H1 (cell line): ENCODE measurements at regions not wholly inside any gene's neighbourhood (a gene's known extent, or its start where the extent isn't known, plus 50 kb on each side); places are given as distances from the start of the nearest gene placed in this dataset.

Source experiments
- CTCF ChIA-PET: fragments of 300-600 bp; sonication (Branson Sonifier 250); formaldehyde crosslinking; loops from one replicate; lab custom pipeline; 2021; ENCODE audit not compliant: partially characterized antibody; lab: Charles Lee
- POLR2A ChIA-PET: fragments of 300-600 bp; sonication (Branson Sonifier 250); formaldehyde crosslinking; loops from one replicate; lab custom pipeline; 2021; ENCODE audit warnings: inconsistent platforms; ENCODE audit not compliant: partially characterized antibody; lab: Charles Lee
- DNase-seq, 2 experiments: peaks; one replicate each; pipeline versions ENCODE4 v3.0.0 to v3.0.0-alpha.2; 2010 to 2022; ENCODE audit warnings: low spot score in 2 of 2, low read depth in 1 of 2, mixed read lengths in 1 of 2
- FAIRE-seq: peaks from 2 replicates; lab custom pipeline; 2011; peaks lifted over from hg19 to GRCh38; lab: Jason Lieb, UNC
- H2AFZ ChIP-seq: 2 replicates; pipeline ENCODE4 v1.8.1; 2012; ENCODE audit warnings: low read length, inconsistent platforms
- H2AK5ac ChIP-seq: 2 replicates; pipeline ENCODE4 v1.6.1; 2013; ENCODE audit warnings: low read depth, low read length
- H2BK120ac ChIP-seq: replicated peaks from 2 replicates; pipeline ENCODE3; 2013; ENCODE audit warnings: low read depth, low read length, inconsistent platforms
- H2BK12ac ChIP-seq: 2 replicates; pipeline ENCODE4 v1.6.1; 2013; ENCODE audit warnings: low read depth, low read length
- H2BK15ac ChIP-seq: 2 replicates; pipeline ENCODE4 v1.6.1; 2013; ENCODE audit warnings: low read length
- H2BK20ac ChIP-seq: 2 replicates; pipeline ENCODE4 v1.6.1; 2013; ENCODE audit warnings: low read length
- H2BK5ac ChIP-seq: 2 replicates; pipeline ENCODE4 v1.6.1; 2013; ENCODE audit warnings: low read depth, low read length
- H3K14ac ChIP-seq: 2 replicates; pipeline ENCODE4 v1.6.1; 2013; ENCODE audit warnings: inconsistent platforms; ENCODE audit not compliant: insufficient read length
- H3K18ac ChIP-seq: 2 replicates; pipeline ENCODE4 v1.6.1; 2013; ENCODE audit warnings: low read length; ENCODE audit errors: extremely low read depth
- H3K23ac ChIP-seq: 2 replicates; pipeline ENCODE4 v1.6.1; 2013; ENCODE audit warnings: inconsistent platforms; ENCODE audit not compliant: insufficient read length
- H3K23me2 ChIP-seq: 2 replicates; pipeline ENCODE4 v1.6.1; 2013; ENCODE audit warnings: low read depth, low read length
- H3K27ac ChIP-seq: 2 replicates; pipeline ENCODE4 v1.6.1; 2011; ENCODE audit warnings: low read depth, low read length, inconsistent platforms
- H3K27me3 ChIP-seq, 4 experiments: replicated peaks in 1 of 4; 1 replicate in 1 of 4; 2 replicates in 3 of 4; pipeline versions ENCODE4 v1.6.1 to v1.8.1; 2011 to 2013; ENCODE audit warnings: low read length in 3 of 4, mild to moderate bottlenecking in 3 of 4, inconsistent platforms in 2 of 4, mixed read lengths in 2 of 4, moderate library complexity in 1 of 4; ENCODE audit not compliant: control insufficient read depth in 3 of 4, insufficient read depth in 3 of 4; ENCODE audit errors: extremely low read depth in 1 of 4
- H3K36me3 ChIP-seq, 4 experiments: 2 replicates each; pipeline versions ENCODE4 v1.6.1 to v1.8.1; 2011 to 2013; ENCODE audit warnings: mild to moderate bottlenecking in 4 of 4, low read length in 3 of 4, moderate library complexity in 2 of 4, control low read depth in 1 of 4, inconsistent platforms in 1 of 4; ENCODE audit not compliant: insufficient read depth in 4 of 4, control insufficient read depth in 2 of 4
- H3K4ac ChIP-seq: replicated peaks from 2 replicates; pipeline ENCODE3; 2013; ENCODE audit warnings: low read length, low read depth, mixed read lengths, inconsistent platforms; ENCODE audit not compliant: insufficient read length
- H3K4me1 ChIP-seq, 4 experiments: replicated peaks in 1 of 4; 1 replicate in 1 of 4; 2 replicates in 3 of 4; pipeline versions ENCODE4 v1.6.1 to v1.8.1; 2011 to 2013; ENCODE audit warnings: low read length in 3 of 4, inconsistent platforms in 2 of 4, mixed read lengths in 1 of 4; ENCODE audit not compliant: insufficient read depth in 4 of 4, control insufficient read depth in 3 of 4
- H3K4me2 ChIP-seq, 2 experiments: 2 replicates each; pipeline versions ENCODE4 v1.6.1 to v1.8.1; 2011 to 2013; ENCODE audit warnings: low read depth in 2 of 2, low read length in 2 of 2, control low read depth in 1 of 2, inconsistent platforms in 1 of 2, mild to moderate bottlenecking in 1 of 2; ENCODE audit not compliant: insufficient read depth in 1 of 2
- H3K4me3 ChIP-seq, 4 experiments: fragments of 200-600, 300-600 bp in 1 of 4; sonication (generic), shearing (Covaris generic), sonication (Bioruptor Twin) in 1 of 4; 2 replicates each; pipeline versions ENCODE4 v1.5.1 to v1.8.1; 2011 to 2016; ENCODE audit warnings: low read length in 4 of 4, low read depth in 3 of 4, control low read depth in 2 of 4, inconsistent platforms in 2 of 4, mild to moderate bottlenecking in 2 of 4, mixed read lengths in 1 of 4, moderate library complexity in 1 of 4; ENCODE audit not compliant: insufficient read depth in 2 of 4; ENCODE audit errors: extremely low read depth in 1 of 4
- H3K56ac ChIP-seq: replicated peaks from 2 replicates; pipeline ENCODE3; 2013; ENCODE audit warnings: low read depth, mild to moderate bottlenecking, mixed read lengths, low read length, inconsistent platforms; ENCODE audit not compliant: insufficient read length
- H3K79me1 ChIP-seq: 2 replicates; pipeline ENCODE4 v1.6.1; 2013; ENCODE audit warnings: low read depth, low read length, control low read depth
- H3K79me2 ChIP-seq, 2 experiments: 2 replicates each; pipeline versions ENCODE4 v1.6.1 to v1.8.1; 2012 to 2013; ENCODE audit warnings: low read length in 2 of 2, mild to moderate bottlenecking in 2 of 2, inconsistent platforms in 1 of 2; ENCODE audit not compliant: insufficient read depth in 2 of 2, control insufficient read depth in 1 of 2
- H3K9ac ChIP-seq, 4 experiments: replicated peaks in 1 of 4; 1 replicate in 1 of 4; 2 replicates in 3 of 4; pipeline versions ENCODE4 v1.6.1 to v1.8.1; 2011 to 2013; ENCODE audit warnings: low read depth in 3 of 4, low read length in 3 of 4, control low read depth in 2 of 4, mild to moderate bottlenecking in 2 of 4, moderate library complexity in 2 of 4, inconsistent platforms in 1 of 4; ENCODE audit errors: extremely low read depth in 1 of 4
- H3K9me3 ChIP-seq, 2 experiments: 2 replicates each; pipeline versions ENCODE4 v1.6.1 to v1.8.1; 2012 to 2013; ENCODE audit warnings: mild to moderate bottlenecking in 2 of 2, moderate library complexity in 2 of 2, control low read depth in 1 of 2, inconsistent platforms in 1 of 2, low read depth in 1 of 2, low read length in 1 of 2, mixed read lengths in 1 of 2; ENCODE audit not compliant: insufficient read depth in 2 of 2
- H4K20me1 ChIP-seq, 2 experiments: replicated peaks in 1 of 2; 2 replicates each; pipeline versions ENCODE3 to v1.8.1; 2011 to 2013; ENCODE audit warnings: inconsistent platforms in 2 of 2, low read length in 2 of 2, mild to moderate bottlenecking in 1 of 2; ENCODE audit not compliant: insufficient read depth in 2 of 2, control insufficient read depth in 1 of 2
- H4K5ac ChIP-seq: 2 replicates; pipeline ENCODE4 v1.6.1; 2013; ENCODE audit warnings: low read length, low read depth, mixed read lengths, inconsistent platforms; ENCODE audit not compliant: insufficient read length
- H4K8ac ChIP-seq: 2 replicates; pipeline ENCODE4 v1.8.0; 2013; ENCODE audit warnings: mild to moderate bottlenecking, moderate library complexity, low read length, inconsistent platforms; ENCODE audit not compliant: insufficient read depth; ENCODE audit errors: extremely low read depth
- H4K91ac ChIP-seq: replicated peaks from 2 replicates; pipeline ENCODE3; 2013; ENCODE audit warnings: low read length, mixed read lengths, inconsistent platforms; ENCODE audit not compliant: insufficient read length
- CEBPB ChIP-seq: IDR thresholded peaks from 2 replicates; pipeline ENCODE4 v1.6.1; 2012; ENCODE audit warnings: low read depth, low read length
- CTCF ChIP-seq, 3 experiments: IDR thresholded peaks; 1 replicate in 2 of 3; 2 replicates in 1 of 3; pipeline versions ENCODE4 v1.5.1 to v1.6.1; 2011; ENCODE audit warnings: low read length in 3 of 3, mild to moderate bottlenecking in 3 of 3, inconsistent platforms in 2 of 3, low read depth in 1 of 3, moderate library complexity in 1 of 3; ENCODE audit not compliant: insufficient read depth in 1 of 3; ENCODE audit errors: control extremely low read depth in 1 of 3
- E2F6 ChIP-seq: IDR thresholded peaks from 2 replicates; pipeline ENCODE4 v1.6.1; 2012; ENCODE audit warnings: inconsistent platforms
- NANOG ChIP-seq: IDR thresholded peaks from 2 replicates; pipeline ENCODE4 v1.6.1; 2011; ENCODE audit warnings: low read length, low read depth, mild to moderate bottlenecking, inconsistent platforms; ENCODE audit not compliant: insufficient read depth, poor library complexity, severe bottlenecking
- PHF8 ChIP-seq: fragments of 200-600 bp; sonication (generic); conservative IDR thresholded peaks from 2 replicates; pipeline ENCODE4 v1.7.1; 2012; ENCODE audit warnings: low read depth, mild to moderate bottlenecking, inconsistent platforms, low read length, moderate library complexity
- RBBP5 ChIP-seq: IDR thresholded peaks from 2 replicates; pipeline ENCODE4 v1.7.1; 2012; ENCODE audit warnings: low read depth, mild to moderate bottlenecking, inconsistent platforms, low read length, moderate library complexity, borderline replicate concordance
- SIN3A ChIP-seq, 2 experiments: IDR thresholded peaks in 1 of 2; conservative IDR thresholded peaks in 1 of 2; 2 replicates each; pipeline ENCODE4 v1.6.1; 2011 to 2012; ENCODE audit warnings: low read length in 2 of 2, improper control_type of control experiment in 1 of 2, low read depth in 1 of 2, mild to moderate bottlenecking in 1 of 2
- SP1 ChIP-seq: IDR thresholded peaks from 2 replicates; pipeline ENCODE4 v1.6.1; 2011; ENCODE audit warnings: low read depth, low read length
- SP4 ChIP-seq: IDR thresholded peaks from 2 replicates; pipeline ENCODE4 v1.6.1; 2012; ENCODE audit warnings: low read length, inconsistent platforms
- TEAD4 ChIP-seq: IDR thresholded peaks from 2 replicates; pipeline ENCODE4 v1.6.1; 2012; ENCODE audit warnings: low read depth, low read length, inconsistent platforms, mixed read lengths
- ZNF274 ChIP-seq: IDR thresholded peaks from 2 replicates; pipeline ENCODE4 v1.7.0; 2012; ENCODE audit warnings: low read length, borderline replicate concordance; ENCODE audit errors: extremely low read depth
- WGBS, 2 experiments: shearing (Covaris generic) in 1 of 2; methylation state at CpG; one replicate each; pipeline versions ENCODE4 v1.1.6 to v1.1.7; 2013 to 2015; ENCODE audit warnings: low lambda C conversion rate in 2 of 2, mixed read lengths in 2 of 2, inconsistent platforms in 1 of 2, low coverage in 1 of 2, missing lambda C conversion rate in 1 of 2; ENCODE audit not compliant: insufficient replicate concordance in 2 of 2, insufficient coverage in 1 of 2, insufficient read length in 1 of 2; ENCODE audit errors: extremely low coverage in 1 of 2, missing lambda C conversion rate in 1 of 2; 5-methylcytosine and 5-hydroxymethylcytosine counted together

- ChIA-PET CTCF (no interaction called here), POLR2A (no interaction called here)
- Histone ChIP-seq H2BK120ac (no peak overlapping the region), H2BK15ac (no peak overlapping the region), H3K18ac (no peak overlapping the region), H4K20me1 (no peaks in the 10 kb centered on the region), H3K4me3 (no peak overlapping the region), H2BK5ac (no peak overlapping the region), H3K4me1 (no peaks in the 10 kb centered on the region), H4K8ac (no peak overlapping the region), H3K27me3 (no peaks in the 10 kb centered on the region), H3K23ac (no peak overlapping the region), H4K91ac (no peak overlapping the region), H3K79me2 (no peaks in the 10 kb centered on the region), H2BK20ac (no peak overlapping the region), H3K23me2 (no peaks in the 10 kb centered on the region), H3K4ac (no peak overlapping the region), H3K14ac (no peak overlapping the region), H2BK12ac (no peak overlapping the region), H2AK5ac (no peak overlapping the region), H3K9me3 (no peaks in the 10 kb centered on the region), H3K56ac (no peak overlapping the region), H3K36me3 (no peaks in the 10 kb centered on the region), H3K27ac (no peak overlapping the region), H3K9ac (no peak overlapping the region), H2AFZ (no peak overlapping the region), H4K5ac (no peak overlapping the region), H3K4me2 (no peak overlapping the region), H3K79me1 (no peaks in the 10 kb centered on the region; the same call in 1 of the 2 replicates)
- FAIRE-seq (no peak), DNase-seq (no peak)
- 93% methylated on average over 3 of the region's 3 CpGs; no CpG with 5 or more reads in 1 of the 2 experiments for WGBS, 2 experiments
- no peak for TF ChIP-seq NANOG
- TF ChIP-seq ZNF274 = no peak
- TF ChIP-seq PHF8 = no peak
- no peak for TF ChIP-seq RBBP5
- TF ChIP-seq E2F6 = no peak
- TF ChIP-seq SP4 = no peak
- TF ChIP-seq SIN3A (conservative IDR thresholded peaks at IDR 0.05 in 1 of 2, IDR thresholded peaks at IDR 0.05 in 1 of 2; ENCODE audit: low read depth in 1 of 2, low read length in 2 of 2) = no peak
- no peak for TF ChIP-seq CTCF (IDR thresholded peaks at IDR 0.05; ENCODE audit: control extremely low read depth in 1 of 3, insufficient read depth in 1 of 3, low read depth in 1 of 3, low read length in 3 of 3)
- no peak for TF ChIP-seq TEAD4
- no peak for TF ChIP-seq CEBPB
- TF ChIP-seq SP1 = no peak
Observed at GRCh38 chr15:96468036-96468435, 137.5 kb downstream of the NR2F2 start.
